D341Med (cell line): ENCODE measurements at regions not wholly inside any gene's neighbourhood (a gene's known extent, or its start where the extent isn't known, plus 50 kb on each side); places are given as distances from the start of the nearest gene placed in this dataset.
"Not testable (repeated sequence)": the region's sequence is repeated elsewhere in the genome, so short reads cannot be mapped to it uniquely, and the experiment has no call there.

ENCODE experiments used
- DNase-seq: peaks from one replicate; pipeline ENCODE4 v3.0.0; 2012; ENCODE audit warnings: low spot score

- no peak for DNase-seq
Observed at GRCh38 chr5:57948091-57948490, 465.5 kb upstream of the ACTBL2 start.

- no peak for DNase-seq
Observed at GRCh38 chr5:57947181-57947580, 464.6 kb upstream of the ACTBL2 start.

- no peak for DNase-seq
Observed at GRCh38 chr5:57940879-57941278, 458.3 kb upstream of the ACTBL2 start.

GRCh38 chr5:57940236-57940635 is 457.6 kb upstream of the ACTBL2 start:
- no peak for DNase-seq

GRCh38 chr5:57939771-57940170 is 457.2 kb upstream of the ACTBL2 start:
- no peak for DNase-seq

- DNase-seq: no peak
Observed at GRCh38 chr5:57939335-57939734, 456.7 kb upstream of the ACTBL2 start.

GRCh38 chr5:57938174-57938557 is 455.6 kb upstream of the ACTBL2 start:
- no peak for DNase-seq

- DNase-seq: no peak
Observed at GRCh38 chr5:57937501-57938173, 455.0 kb upstream of the ACTBL2 start.

GRCh38 chr5:57937025-57937424 is 454.4 kb upstream of the ACTBL2 start:
- no peak for DNase-seq

GRCh38 chr5:57932761-57933160 is 450.1 kb upstream of the ACTBL2 start:
- DNase-seq: no peak

GRCh38 chr5:57931807-57932206 is 449.2 kb upstream of the ACTBL2 start:
- DNase-seq: no peak

- no peak for DNase-seq
Observed at GRCh38 chr5:57931352-57931751, 448.7 kb upstream of the ACTBL2 start.

- no peak for DNase-seq
Observed at GRCh38 chr5:57929271-57929670, 446.7 kb upstream of the ACTBL2 start.

GRCh38 chr5:57923094-57923493 is 440.5 kb upstream of the ACTBL2 start:
- DNase-seq: not testable (repeated sequence)

- DNase-seq: no peak
Observed at GRCh38 chr5:57917004-57917403, 434.4 kb upstream of the ACTBL2 start.

GRCh38 chr5:57915536-57915935 is 432.9 kb upstream of the ACTBL2 start:
- no peak for DNase-seq

- no peak for DNase-seq
Observed at GRCh38 chr5:57911438-57911837, 428.8 kb upstream of the ACTBL2 start.

- DNase-seq: no peak
Observed at GRCh38 chr5:57906671-57907070, 424.1 kb upstream of the ACTBL2 start.

GRCh38 chr5:57903458-57903857 is 420.8 kb upstream of the ACTBL2 start:
- DNase-seq: no peak

- DNase-seq: no peak
Observed at GRCh38 chr5:57902095-57902494, 419.5 kb upstream of the ACTBL2 start.

GRCh38 chr5:57900381-57900944 is 417.9 kb upstream of the ACTBL2 start:
- no peak for DNase-seq

GRCh38 chr5:57896576-57896975 is 414.0 kb upstream of the ACTBL2 start:
- DNase-seq: no peak

GRCh38 chr5:57895766-57896165 is 413.2 kb upstream of the ACTBL2 start:
- no peak for DNase-seq

GRCh38 chr5:57893926-57894325 is 411.3 kb upstream of the ACTBL2 start:
- DNase-seq: no peak
